Left ventricle myocardium inferior (tissue), 1 donor: ENCODE measurements at regions not wholly inside any gene's neighbourhood (a gene's known extent, or its start where the extent isn't known, plus 50 kb on each side); places are given as distances from the start of the nearest gene placed in this dataset.

Experiments used
- DNase-seq: peaks from one replicate; pipeline ENCODE4 v3.0.0-alpha.2; 2020
- H3K27ac ChIP-seq: fragments of 200-600 bp; replicated peaks from 2 replicates; pipeline ENCODE4 v1.8.0; 2021
- H3K27me3 ChIP-seq: fragments of 200-600 bp; 2 replicates; pipeline ENCODE4 v1.8.0; 2021; ENCODE audit warnings: low read depth
- H3K36me3 ChIP-seq: fragments of 200-600 bp; 2 replicates; pipeline ENCODE4 v1.8.0; 2021
- H3K4me1 ChIP-seq: fragments of 200-600 bp; 2 replicates; pipeline ENCODE4 v1.8.0; 2021
- H3K4me3 ChIP-seq: fragments of 200-600 bp; 2 replicates; pipeline ENCODE4 v1.8.0; 2021; ENCODE audit warnings: mild to moderate bottlenecking, moderate library complexity
- H3K9me3 ChIP-seq: fragments of 200-600 bp; replicated peaks from 2 replicates; pipeline ENCODE4 v1.8.0; 2021
- CTCF ChIP-seq: fragments of 200-600 bp; IDR thresholded peaks from 2 replicates; pipeline ENCODE4 v1.8.0; 2021; ENCODE audit warnings: antibody characterized with exemption, mild to moderate bottlenecking, borderline replicate concordance
- intact Hi-C: fragments of 100-400 bp; cut with micrococcal nuclease; formaldehyde crosslinking; loops from one replicate; pipeline ENCODE4 v1.11.0; 2022
- donor health status: DM: no; HTN: yes; CAD: no; lungs with severe emphysema.

GRCh38 chr1:220389634-220390033 is 117.4 kb upstream of the RAB3GAP2 start:
- no peak overlapping the region for H3K4me3 ChIP-seq
- H3K27ac ChIP-seq: no peak overlapping the region
- no peaks in the 10 kb centered on the region for H3K27me3 ChIP-seq
- DNase-seq: no peak
- H3K36me3 ChIP-seq: no peaks in the 10 kb centered on the region
- no peak for TF ChIP-seq CTCF
- H3K9me3 ChIP-seq: peaks cover 15% of the 10 kb centered on the region
- no peaks in the 10 kb centered on the region for H3K4me1 ChIP-seq
- intact Hi-C loops: no loop called here

- DNase-seq: no peak
- H3K27me3 ChIP-seq: no peaks in the 10 kb centered on the region
- H3K36me3 ChIP-seq: no peaks in the 10 kb centered on the region
- H3K9me3 ChIP-seq: peaks cover 17% of the 10 kb centered on the region
- no peak for TF ChIP-seq CTCF
- no peaks in the 10 kb centered on the region for H3K4me1 ChIP-seq
- no peak overlapping the region for H3K4me3 ChIP-seq
- no peak overlapping the region for H3K27ac ChIP-seq
- intact Hi-C loops: no loop called here
Measured at GRCh38 chr1:220386494-220387195, 114.4 kb upstream of the RAB3GAP2 start.

- Histone ChIP-seq H3K36me3 (no peaks in the 10 kb centered on the region), H3K9me3 (peaks cover 17% of the 10 kb centered on the region), H3K27me3 (no peaks in the 10 kb centered on the region), H3K27ac (no peak overlapping the region), H3K4me3 (no peak overlapping the region), H3K4me1 (no peaks in the 10 kb centered on the region)
- TF ChIP-seq CTCF: no peak
- intact Hi-C loops: no loop called here
- DNase-seq: no peak
Measured at GRCh38 chr1:220385158-220385557, 112.9 kb upstream of the RAB3GAP2 start.

- DNase-seq: no peak
Measured at GRCh38 chr1:220382994-220383393, 110.7 kb upstream of the RAB3GAP2 start.

GRCh38 chr1:220380885-220381284 is 108.6 kb upstream of the RAB3GAP2 start:
- Histone ChIP-seq H3K4me3 (no peak overlapping the region), H3K27ac (no peak overlapping the region), H3K4me1 (no peaks in the 10 kb centered on the region), H3K9me3 (peaks cover 15% of the 10 kb centered on the region), H3K27me3 (peaks cover 3% of the 10 kb centered on the region), H3K36me3 (no peaks in the 10 kb centered on the region)
- intact Hi-C loops: no loop called here
- TF ChIP-seq CTCF: no peak
- DNase-seq: no peak

More at GRCh38 chr1:220382994-220383393, 110.7 kb upstream of the RAB3GAP2 start:
- H3K27me3 ChIP-seq: peaks cover 3% of the 10 kb centered on the region
- no peak for TF ChIP-seq CTCF
- H3K4me3 ChIP-seq: no peak overlapping the region
- no peaks in the 10 kb centered on the region for H3K36me3 ChIP-seq
- intact Hi-C loops: no loop called here
- no peak overlapping the region for H3K27ac ChIP-seq
- peaks cover 17% of the 10 kb centered on the region for H3K9me3 ChIP-seq
- no peaks in the 10 kb centered on the region for H3K4me1 ChIP-seq
